ENCODE measurements at regions not wholly inside any gene's neighbourhood (a gene's known extent, or its start where the extent isn't known, plus 50 kb on each side); places are given as distances from the start of the nearest gene placed in this dataset.

- DNase-seq = no peak
These were observed 84.1 kb upstream of the BARX2 start for GRCh38 chr11:129291546-129291945.

- no peak for DNase-seq
These were observed 84.7 kb upstream of the BARX2 start for GRCh38 chr11:129290966-129291365.

GRCh38 chr11:129289350-129290040 lies 86.2 kb upstream of the BARX2 start:
- no peak for DNase-seq

- no peak for DNase-seq
These were observed 87.7 kb upstream of the BARX2 start for GRCh38 chr11:129287920-129288319.

- no peak for DNase-seq
These were observed 88.8 kb upstream of the BARX2 start for GRCh38 chr11:129286813-129287212.

- DNase-seq = no peak
These were observed 90.3 kb upstream of the BARX2 start for GRCh38 chr11:129285402-129285786.

- no peak for DNase-seq
These were observed 91.0 kb upstream of the ARHGAP32 start for GRCh38 chr11:129283141-129283540.

- DNase-seq = no peak
These were observed 90.5 kb upstream of the ARHGAP32 start for GRCh38 chr11:129282634-129283033.

GRCh38 chr11:129281471-129282415 lies 89.6 kb upstream of the ARHGAP32 start:
- DNase-seq = no peak

- no peak for DNase-seq
These were observed 88.1 kb upstream of the ARHGAP32 start for GRCh38 chr11:129280027-129280811.

GRCh38 chr11:129279326-129280026 lies 87.4 kb upstream of the ARHGAP32 start:
- no peak for DNase-seq

GRCh38 chr11:129278586-129279319 lies 86.6 kb upstream of the ARHGAP32 start:
- DNase-seq = no peak

- no peak for DNase-seq
These were observed 85.2 kb upstream of the ARHGAP32 start for GRCh38 chr11:129277198-129277843.

GRCh38 chr11:129275828-129276227 lies 83.7 kb upstream of the ARHGAP32 start:
- DNase-seq = no peak

- DNase-seq = no peak
These were observed 82.0 kb upstream of the ARHGAP32 start for GRCh38 chr11:129273944-129274711.

- no peak for DNase-seq
These were observed 81.2 kb upstream of the ARHGAP32 start for GRCh38 chr11:129273322-129273721.

GRCh38 chr11:129271030-129271429 lies 78.9 kb upstream of the ARHGAP32 start:
- no peak for DNase-seq

- no peak for DNase-seq
These were observed 78.3 kb upstream of the ARHGAP32 start for GRCh38 chr11:129270446-129270845.

GRCh38 chr11:129268371-129268770 lies 76.2 kb upstream of the ARHGAP32 start:
- DNase-seq = peak; percentile 52

GRCh38 chr11:129267716-129268115 lies 75.6 kb upstream of the ARHGAP32 start:
- peak; percentile 9 for DNase-seq

GRCh38 chr11:129266536-129266935 lies 74.4 kb upstream of the ARHGAP32 start:
- no peak for DNase-seq
